ENCODE measurements at regions not wholly inside any gene's neighbourhood (a gene's known extent, or its start where the extent isn't known, plus 50 kb on each side); places are given as distances from the start of the nearest gene placed in this dataset.

GRCh38 chr6:165059032-165059431 is 250.4 kb downstream of the C6orf118 start:
- TF ChIP-seq OSR1 (CRISPR knock-in tag; IDR thresholded peaks at IDR 0.05), result no peak
- no peak for TF ChIP-seq PPARA (CRISPR knock-in tag; IDR thresholded peaks at IDR 0.05; ENCODE audit: borderline replicate concordance)
- no peak for TF ChIP-seq RARB (CRISPR knock-in tag; IDR thresholded peaks at IDR 0.05)
- no peak for TF ChIP-seq PATZ1 (CRISPR knock-in tag; IDR thresholded peaks at IDR 0.05; ENCODE audit: borderline replicate concordance)
- no peak for TF ChIP-seq GLIS3 (CRISPR knock-in tag; IDR thresholded peaks at IDR 0.05)
- no peak for TF ChIP-seq CSDC2 (CRISPR knock-in tag; IDR thresholded peaks at IDR 0.05)
- no peak for TF ChIP-seq ZC3H10 (CRISPR knock-in tag; IDR thresholded peaks at IDR 0.05)
- no peak for TF ChIP-seq ARNTL (CRISPR knock-in tag; IDR thresholded peaks at IDR 0.05; ENCODE audit: borderline replicate concordance, low read depth)
- TF ChIP-seq TOX (CRISPR knock-in tag; IDR thresholded peaks at IDR 0.05; ENCODE audit: borderline replicate concordance), result no peak
- TF ChIP-seq ZNF8 (CRISPR knock-in tag; IDR thresholded peaks at IDR 0.05), result no peak
- TF ChIP-seq CREB5 (CRISPR knock-in tag; IDR thresholded peaks at IDR 0.05; ENCODE audit: low read depth), result no peak
- no peak for TF ChIP-seq ZFP3 (CRISPR knock-in tag; IDR thresholded peaks at IDR 0.05)
- TF ChIP-seq, protein P1, sequence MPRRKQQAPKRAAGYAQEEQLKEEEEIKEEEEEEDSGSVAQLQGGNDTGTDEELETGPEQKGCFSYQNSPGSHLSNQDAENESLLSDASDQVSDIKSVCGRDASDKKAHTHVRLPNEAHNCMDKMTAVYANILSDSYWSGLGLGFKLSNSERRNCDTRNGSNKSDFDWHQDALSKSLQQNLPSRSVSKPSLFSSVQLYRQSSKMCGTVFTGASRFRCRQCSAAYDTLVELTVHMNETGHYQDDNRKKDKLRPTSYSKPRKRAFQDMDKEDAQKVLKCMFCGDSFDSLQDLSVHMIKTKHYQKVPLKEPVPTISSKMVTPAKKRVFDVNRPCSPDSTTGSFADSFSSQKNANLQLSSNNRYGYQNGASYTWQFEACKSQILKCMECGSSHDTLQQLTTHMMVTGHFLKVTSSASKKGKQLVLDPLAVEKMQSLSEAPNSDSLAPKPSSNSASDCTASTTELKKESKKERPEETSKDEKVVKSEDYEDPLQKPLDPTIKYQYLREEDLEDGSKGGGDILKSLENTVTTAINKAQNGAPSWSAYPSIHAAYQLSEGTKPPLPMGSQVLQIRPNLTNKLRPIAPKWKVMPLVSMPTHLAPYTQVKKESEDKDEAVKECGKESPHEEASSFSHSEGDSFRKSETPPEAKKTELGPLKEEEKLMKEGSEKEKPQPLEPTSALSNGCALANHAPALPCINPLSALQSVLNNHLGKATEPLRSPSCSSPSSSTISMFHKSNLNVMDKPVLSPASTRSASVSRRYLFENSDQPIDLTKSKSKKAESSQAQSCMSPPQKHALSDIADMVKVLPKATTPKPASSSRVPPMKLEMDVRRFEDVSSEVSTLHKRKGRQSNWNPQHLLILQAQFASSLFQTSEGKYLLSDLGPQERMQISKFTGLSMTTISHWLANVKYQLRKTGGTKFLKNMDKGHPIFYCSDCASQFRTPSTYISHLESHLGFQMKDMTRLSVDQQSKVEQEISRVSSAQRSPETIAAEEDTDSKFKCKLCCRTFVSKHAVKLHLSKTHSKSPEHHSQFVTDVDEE (CRISPR knock-in tag; IDR thresholded peaks at IDR 0.05), result no peak
- TF ChIP-seq CSRNP3 (CRISPR knock-in tag; IDR thresholded peaks at IDR 0.05), result no peak

DNA sequence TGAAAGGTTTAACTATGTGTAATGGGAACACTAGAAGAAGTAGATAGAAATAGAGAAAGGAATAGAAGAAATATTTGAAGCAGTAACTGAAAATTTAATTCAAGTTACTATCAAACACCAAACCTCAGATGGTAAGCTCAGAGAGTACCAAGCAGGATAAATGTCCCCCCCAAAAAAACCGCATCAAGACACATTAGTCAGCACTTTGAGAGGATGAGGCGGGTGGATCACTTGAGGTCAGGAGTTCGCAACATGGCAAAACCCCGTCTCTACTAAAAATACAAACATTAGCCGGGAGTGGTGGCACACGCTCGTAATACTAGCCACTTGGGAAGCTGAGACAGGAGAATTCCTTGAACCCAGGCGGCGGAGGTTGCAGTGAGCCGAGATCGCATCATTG is 253.1 kb downstream of the C6orf118 start:
- no peak for TF ChIP-seq CSRNP3 (CRISPR knock-in tag; IDR thresholded peaks at IDR 0.05)
- TF ChIP-seq TOX (CRISPR knock-in tag; IDR thresholded peaks at IDR 0.05; ENCODE audit: borderline replicate concordance), result no peak
- TF ChIP-seq ARNTL (CRISPR knock-in tag; IDR thresholded peaks at IDR 0.05; ENCODE audit: borderline replicate concordance, low read depth), result no peak
- no peak for TF ChIP-seq OSR1 (CRISPR knock-in tag; IDR thresholded peaks at IDR 0.05)
- TF ChIP-seq ZNF70 (CRISPR knock-in tag; IDR thresholded peaks at IDR 0.05), result no peak
- no peak for TF ChIP-seq BACH2 (CRISPR knock-in tag; IDR thresholded peaks at IDR 0.05; ENCODE audit: borderline replicate concordance)
- TF ChIP-seq ISL1 (CRISPR knock-in tag; IDR thresholded peaks at IDR 0.05), result no peak
- no peak for TF ChIP-seq CSDC2 (CRISPR knock-in tag; IDR thresholded peaks at IDR 0.05)
- TF ChIP-seq PATZ1 (CRISPR knock-in tag; IDR thresholded peaks at IDR 0.05; ENCODE audit: borderline replicate concordance), result no peak

More at GRCh38 chr6:165059032-165059431, 250.4 kb downstream of the C6orf118 start:
- ATAC-seq, result no peak

GRCh38 chr6:165055231-165055630 is 254.2 kb downstream of the C6orf118 start:
- no peak for ATAC-seq
- TF ChIP-seq ZNF70 (CRISPR knock-in tag; IDR thresholded peaks at IDR 0.05) (no peak), ESRRG (CRISPR knock-in tag; IDR thresholded peaks at IDR 0.05) (no peak), CSRNP3 (CRISPR knock-in tag; IDR thresholded peaks at IDR 0.05) (no peak), PPARA (CRISPR knock-in tag; IDR thresholded peaks at IDR 0.05; ENCODE audit: borderline replicate concordance) (no peak), ARNTL (CRISPR knock-in tag; IDR thresholded peaks at IDR 0.05; ENCODE audit: borderline replicate concordance, low read depth) (no peak), ZC3H10 (CRISPR knock-in tag; IDR thresholded peaks at IDR 0.05) (no peak), ZNF565 (CRISPR knock-in tag; conservative IDR thresholded peaks at IDR 0.05; ENCODE audit: low read depth) (no peak), RARB (CRISPR knock-in tag; IDR thresholded peaks at IDR 0.05) (no peak), ZFP3 (CRISPR knock-in tag; IDR thresholded peaks at IDR 0.05) (no peak), TOX (CRISPR knock-in tag; IDR thresholded peaks at IDR 0.05; ENCODE audit: borderline replicate concordance) (no peak), GLIS3 (CRISPR knock-in tag; IDR thresholded peaks at IDR 0.05) (no peak), TCF4 (CRISPR knock-in tag; IDR thresholded peaks at IDR 0.05; ENCODE audit: borderline replicate concordance) (no peak), CREB5 (CRISPR knock-in tag; IDR thresholded peaks at IDR 0.05; ENCODE audit: low read depth) (no peak), ZFP30 (CRISPR knock-in tag; IDR thresholded peaks at IDR 0.05) (no peak), CSDC2 (CRISPR knock-in tag; IDR thresholded peaks at IDR 0.05) (no peak)

More for the DNA sequence above, 253.1 kb downstream of the C6orf118 start:
- ATAC-seq, result no peak

Data from SK-N-SH treated with all-trans-retinoic acid at 6 μM for 48 hours (cell line).